HepG2 (cell line): ENCODE measurements at regions not wholly inside any gene's neighbourhood (a gene's known extent, or its start where the extent isn't known, plus 50 kb on each side); places are given as distances from the start of the nearest gene placed in this dataset.

Source experiments
- ATAC-seq: fragments of 200-7000 bp; cut with Tn5 transposase; 3 replicates; pipeline ENCODE4 v1.9.1; 2020; ENCODE audit warnings: mild to moderate bottlenecking, moderate library complexity
- BruUV-seq: library from RNA; stranded (reverse); fragments of 400-500 nt; replicated peaks from 2 replicates; lab custom pipeline; 2021; lab: Mats Ljungman, UMichigan
- CTCF ChIA-PET: fragments of 300-600 bp; formaldehyde crosslinking; extraction: SDS; loops from one replicate; lab custom pipeline; 2021; ENCODE audit warnings: low total read pairs, inconsistent platforms, low intra/inter-chr PET ratio; lab: Yijun Ruan, JAX
- POLR2A ChIA-PET: fragments of 350-600 bp; sonication (Branson Sonifier 250); formaldehyde crosslinking; loops from one replicate; lab custom pipeline; 2020; ENCODE audit warnings: antibody characterized with exemption, inconsistent platforms; lab: Yijun Ruan, JAX
- DNase-seq: peaks from one replicate; pipeline ENCODE4 v3.0.0-alpha.2; 2015; ENCODE audit warnings: low spot score
- FAIRE-seq: peaks from 3 replicates; lab custom pipeline; 2011; peaks lifted over from hg19 to GRCh38; lab: Jason Lieb, UNC
- H2AFZ ChIP-seq: one replicate; pipeline ENCODE4 v1.6.1; 2011; ENCODE audit warnings: low read length, inconsistent platforms
- H3K27ac ChIP-seq: fragments of 300-600 bp; 3 replicates; pipeline ENCODE4 v1.8.0; 2011; ENCODE audit warnings: mixed run types, mild to moderate bottlenecking, mixed read lengths, low read length, inconsistent platforms; ENCODE audit not compliant: insufficient read depth; ENCODE audit errors: extremely low read length
- H3K27me3 ChIP-seq, 2 experiments: fragments of 200-600 bp in 1 of 2; 2 replicates in 1 of 2; 3 replicates in 1 of 2; pipeline versions ENCODE4 v1.6.0 to v1.8.0; 2011; ENCODE audit warnings: low read length in 2 of 2, mild to moderate bottlenecking in 2 of 2, moderate library complexity in 2 of 2, inconsistent platforms in 1 of 2; ENCODE audit not compliant: insufficient read depth in 2 of 2, control insufficient read depth in 1 of 2
- H3K36me3 ChIP-seq, 2 experiments: fragments of 200-600 bp in 1 of 2; replicated peaks in 1 of 2; 2 replicates in 1 of 2; 3 replicates in 1 of 2; pipeline versions ENCODE4 v1.5.1 to v1.8.0; 2011; ENCODE audit warnings: low read length in 2 of 2, inconsistent platforms in 1 of 2; ENCODE audit not compliant: insufficient read depth in 2 of 2, control insufficient read depth in 1 of 2
- H3K4me1 ChIP-seq: 2 replicates; pipeline ENCODE4 v1.5.1; 2012; ENCODE audit warnings: low read length, inconsistent platforms; ENCODE audit not compliant: insufficient read depth
- H3K4me2 ChIP-seq: 2 replicates; pipeline ENCODE4 v1.6.0; 2011; ENCODE audit warnings: low read depth, low read length, inconsistent platforms
- H3K4me3 ChIP-seq, 3 experiments: fragments of 200-600 bp in 1 of 3; sonication (generic), shearing (Covaris generic) in 1 of 3; replicated peaks in 1 of 3; 2 replicates each; pipeline ENCODE4 v1.5.1; 2011 to 2016; ENCODE audit warnings: low read length in 3 of 3, inconsistent platforms in 2 of 3, low read depth in 2 of 3, mild to moderate bottlenecking in 2 of 3, control low read depth in 1 of 3, mixed read lengths in 1 of 3; ENCODE audit not compliant: insufficient read depth in 1 of 3
- H3K79me2 ChIP-seq: one replicate; pipeline ENCODE4 v1.6.1; 2011; ENCODE audit warnings: low read length, inconsistent platforms; ENCODE audit not compliant: insufficient read depth
- H3K9ac ChIP-seq: 2 replicates; pipeline ENCODE4 v1.6.0; 2011; ENCODE audit warnings: mild to moderate bottlenecking, low read depth, low read length, inconsistent platforms; ENCODE audit not compliant: insufficient read depth
- H3K9me3 ChIP-seq: 2 replicates; pipeline ENCODE4 v1.5.1; 2012; ENCODE audit warnings: mild to moderate bottlenecking, low read length
- H4K20me1 ChIP-seq: 2 replicates; pipeline ENCODE4 v1.6.0; 2011; ENCODE audit warnings: inconsistent platforms, mild to moderate bottlenecking, low read length, moderate library complexity; ENCODE audit not compliant: insufficient read depth
- FOXP1 ChIP-seq, 2 experiments: fragments of 450-650 bp in 1 of 2; IDR thresholded peaks; 2 replicates each; pipeline ENCODE4 v1.6.1; 2017 to 2018; ENCODE audit warnings: antibody characterized with exemption in 1 of 2
- KLF15 ChIP-seq: sonication (generic); formaldehyde crosslinking; IDR thresholded peaks from 2 replicates; pipeline ENCODE4 v1.8.1; 2023; ENCODE audit warnings: borderline replicate concordance, mild to moderate bottlenecking, inconsistent platforms, missing genetic modification reagents, mixed read lengths
- MEIS2 ChIP-seq: sonication (generic); formaldehyde crosslinking; IDR thresholded peaks from 2 replicates; pipeline ENCODE4 v1.9.0; 2021; ENCODE audit warnings: mild to moderate bottlenecking, missing genetic modification reagents
- MIXL1 ChIP-seq: IDR thresholded peaks from 2 replicates; pipeline ENCODE4 v1.6.1; 2016
- MZF1 ChIP-seq: sonication (generic); formaldehyde crosslinking; IDR thresholded peaks from 2 replicates; pipeline ENCODE4 v1.8.1; 2023; ENCODE audit warnings: mild to moderate bottlenecking, missing genetic modification reagents, borderline replicate concordance
- ZNF274 ChIP-seq: sonication (generic); formaldehyde crosslinking; IDR thresholded peaks from 2 replicates; pipeline ENCODE4 v1.5.1; 2020; ENCODE audit warnings: mild to moderate bottlenecking, missing genetic modification reagents
- ZNF703 ChIP-seq: sonication (generic); formaldehyde crosslinking; IDR thresholded peaks from 2 replicates; pipeline ENCODE4 v1.5.1; 2020; ENCODE audit warnings: missing genetic modification reagents, mild to moderate bottlenecking, moderate library complexity, borderline replicate concordance
- ZNF737 ChIP-seq: sonication (generic); formaldehyde crosslinking; IDR thresholded peaks from 2 replicates; pipeline ENCODE4 v1.5.0; 2020; ENCODE audit warnings: missing genetic modification reagents, mild to moderate bottlenecking, borderline replicate concordance
- WGBS: methylation state at CpG from one replicate; pipeline ENCODE4 v1.1.6; 2017; ENCODE audit warnings: low lambda C conversion rate; 5-methylcytosine and 5-hydroxymethylcytosine counted together
- in situ Hi-C: cut with HindIII; loops from 2 replicates; pipeline ENCODE4 v1.10.0; 2017; ENCODE audit warnings: low pct_unique_long_range_greater_than_20kb; ENCODE audit not compliant: extremely low pct_ligation_motif_present
- intact Hi-C: fragments of 100-400 bp; cut with micrococcal nuclease; formaldehyde crosslinking; loops from one replicate; pipeline ENCODE4 v1.10.0; 2022; ENCODE audit not compliant: unreplicated experiment
- TF ChIP-seq, protein P1 (sequence below): IDR thresholded peaks from 2 replicates; pipeline ENCODE4 v1.6.1; 2016; ENCODE audit warnings: low read depth, missing genetic modification reagents, missing compliant biosample characterization

- Histone ChIP-seq H3K36me3 (no peaks in the 10 kb centered on the region), H3K79me2 (no peaks in the 10 kb centered on the region), H4K20me1 (no peaks in the 10 kb centered on the region), H3K9ac (no peak overlapping the region), H3K4me1 (peaks cover 7% of the 10 kb centered on the region; the same call in 1 of the 2 replicates), H3K4me2 (no peak overlapping the region), H2AFZ (no peak overlapping the region), H3K27ac (no peak overlapping the region), H3K9me3 (no peaks in the 10 kb centered on the region), H3K27me3 (no peaks in the 10 kb centered on the region), H3K4me3 (no peak overlapping the region)
- DNase-seq, result no peak
- no peak for FAIRE-seq
- TF ChIP-seq KLF15 (CRISPR knock-in tag) (no peak), ZNF737 (no peak), MIXL1 (CRISPR knock-in tag) (no peak), ZNF703 (CRISPR knock-in tag) (no peak), FOXP1 (IDR thresholded peaks at IDR 0.05) (no peak), FOXP1 (CRISPR knock-in tag; IDR thresholded peaks at IDR 0.05) (no peak), MEIS2 (CRISPR knock-in tag) (no peak), ZNF274 (CRISPR knock-in tag) (no peak), MZF1 (CRISPR knock-in tag) (no peak)
- TF ChIP-seq, protein P1, sequence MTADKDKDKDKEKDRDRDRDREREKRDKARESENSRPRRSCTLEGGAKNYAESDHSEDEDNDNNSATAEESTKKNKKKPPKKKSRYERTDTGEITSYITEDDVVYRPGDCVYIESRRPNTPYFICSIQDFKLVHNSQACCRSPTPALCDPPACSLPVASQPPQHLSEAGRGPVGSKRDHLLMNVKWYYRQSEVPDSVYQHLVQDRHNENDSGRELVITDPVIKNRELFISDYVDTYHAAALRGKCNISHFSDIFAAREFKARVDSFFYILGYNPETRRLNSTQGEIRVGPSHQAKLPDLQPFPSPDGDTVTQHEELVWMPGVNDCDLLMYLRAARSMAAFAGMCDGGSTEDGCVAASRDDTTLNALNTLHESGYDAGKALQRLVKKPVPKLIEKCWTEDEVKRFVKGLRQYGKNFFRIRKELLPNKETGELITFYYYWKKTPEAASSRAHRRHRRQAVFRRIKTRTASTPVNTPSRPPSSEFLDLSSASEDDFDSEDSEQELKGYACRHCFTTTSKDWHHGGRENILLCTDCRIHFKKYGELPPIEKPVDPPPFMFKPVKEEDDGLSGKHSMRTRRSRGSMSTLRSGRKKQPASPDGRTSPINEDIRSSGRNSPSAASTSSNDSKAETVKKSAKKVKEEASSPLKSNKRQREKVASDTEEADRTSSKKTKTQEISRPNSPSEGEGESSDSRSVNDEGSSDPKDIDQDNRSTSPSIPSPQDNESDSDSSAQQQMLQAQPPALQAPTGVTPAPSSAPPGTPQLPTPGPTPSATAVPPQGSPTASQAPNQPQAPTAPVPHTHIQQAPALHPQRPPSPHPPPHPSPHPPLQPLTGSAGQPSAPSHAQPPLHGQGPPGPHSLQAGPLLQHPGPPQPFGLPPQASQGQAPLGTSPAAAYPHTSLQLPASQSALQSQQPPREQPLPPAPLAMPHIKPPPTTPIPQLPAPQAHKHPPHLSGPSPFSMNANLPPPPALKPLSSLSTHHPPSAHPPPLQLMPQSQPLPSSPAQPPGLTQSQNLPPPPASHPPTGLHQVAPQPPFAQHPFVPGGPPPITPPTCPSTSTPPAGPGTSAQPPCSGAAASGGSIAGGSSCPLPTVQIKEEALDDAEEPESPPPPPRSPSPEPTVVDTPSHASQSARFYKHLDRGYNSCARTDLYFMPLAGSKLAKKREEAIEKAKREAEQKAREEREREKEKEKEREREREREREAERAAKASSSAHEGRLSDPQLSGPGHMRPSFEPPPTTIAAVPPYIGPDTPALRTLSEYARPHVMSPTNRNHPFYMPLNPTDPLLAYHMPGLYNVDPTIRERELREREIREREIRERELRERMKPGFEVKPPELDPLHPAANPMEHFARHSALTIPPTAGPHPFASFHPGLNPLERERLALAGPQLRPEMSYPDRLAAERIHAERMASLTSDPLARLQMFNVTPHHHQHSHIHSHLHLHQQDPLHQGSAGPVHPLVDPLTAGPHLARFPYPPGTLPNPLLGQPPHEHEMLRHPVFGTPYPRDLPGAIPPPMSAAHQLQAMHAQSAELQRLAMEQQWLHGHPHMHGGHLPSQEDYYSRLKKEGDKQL, result no peak
- ChIA-PET POLR2A (no interaction called here), CTCF (no interaction called here)
- no peak for ATAC-seq
- intact Hi-C loops, result no loop called here
- in situ Hi-C loops, result no loop called here
- BruUV-seq, result no TSS peak
- WGBS, result 1% methylated on average over 4 of the region's 4 CpGs
Measured at GRCh38 chr16:49003992-49004391, 277.6 kb downstream of the CBLN1 start.
